SJSA1 (cell line): ENCODE measurements at regions not wholly inside any gene's neighbourhood (a gene's known extent, or its start where the extent isn't known, plus 50 kb on each side); places are given as distances from the start of the nearest gene placed in this dataset.
A peak's percentile ranks its signal among the peaks of the same experiment; 100 is the strongest.

Source experiments
- DNase-seq, 2 experiments: peaks; one replicate each; pipeline ENCODE4 v3.0.0-alpha.2; 2015 to 2020; ENCODE audit warnings: low spot score in 2 of 2, low read depth in 1 of 2
- H3K27ac ChIP-seq: fragments of 250-450 bp; sonication (Bioruptor Pico); 2 replicates; pipeline ENCODE4 v1.5.1; 2020; ENCODE audit warnings: mild to moderate bottlenecking, moderate library complexity
- H3K27me3 ChIP-seq: fragments of 250-450 bp; sonication (Bioruptor Pico); replicated peaks from 2 replicates; pipeline ENCODE4 v1.5.1; 2020; ENCODE audit warnings: mild to moderate bottlenecking, moderate library complexity
- H3K36me3 ChIP-seq: fragments of 250-450 bp; sonication (Bioruptor Pico); 2 replicates; pipeline ENCODE4 v1.5.1; 2020; ENCODE audit warnings: mild to moderate bottlenecking
- H3K4me1 ChIP-seq: fragments of 250-450 bp; sonication (Bioruptor Pico); replicated peaks from 2 replicates; pipeline ENCODE4 v1.6.1; 2021; ENCODE audit warnings: mild to moderate bottlenecking
- H3K4me3 ChIP-seq: fragments of 250-450 bp; sonication (Bioruptor Pico); 2 replicates; pipeline ENCODE4 v1.5.1; 2020; ENCODE audit warnings: mild to moderate bottlenecking
- H3K9me3 ChIP-seq: fragments of 250-450 bp; sonication (Bioruptor Pico); replicated peaks from 2 replicates; pipeline ENCODE4 v1.5.1; 2020; ENCODE audit warnings: mild to moderate bottlenecking

GRCh38 chr2:128422571-128422970 lies 103.9 kb upstream of the HS6ST1 start:
- no peaks in the 10 kb centered on the region for H3K36me3 ChIP-seq
- H3K4me3 ChIP-seq = no peak overlapping the region
- peak overlapping the region; percentile 85 for H3K27ac ChIP-seq
- no peaks in the 10 kb centered on the region for H3K9me3 ChIP-seq
- H3K4me1 ChIP-seq = peaks cover 61% of the 10 kb centered on the region
- no peaks in the 10 kb centered on the region for H3K27me3 ChIP-seq
- DNase-seq = peak; percentile 64 to 77

- no peaks in the 10 kb centered on the region for H3K27me3 ChIP-seq
- no peaks in the 10 kb centered on the region for H3K9me3 ChIP-seq
- no peaks in the 10 kb centered on the region for H3K36me3 ChIP-seq
- peak in 1 of 2 experiments; percentile 26 for DNase-seq
- peak overlapping the region; percentile 85 for H3K27ac ChIP-seq
- H3K4me3 ChIP-seq = no peak overlapping the region
- peaks cover 73% of the 10 kb centered on the region for H3K4me1 ChIP-seq
These were observed 105.1 kb upstream of the HS6ST1 start for GRCh38 chr2:128423788-128424165.

GRCh38 chr2:128424406-128425171 lies 105.9 kb upstream of the HS6ST1 start:
- no peaks in the 10 kb centered on the region for H3K36me3 ChIP-seq
- peaks cover 73% of the 10 kb centered on the region for H3K4me1 ChIP-seq
- H3K4me3 ChIP-seq = no peak overlapping the region
- no peaks in the 10 kb centered on the region for H3K9me3 ChIP-seq
- peak in 1 of 2 experiments; percentile 34 for DNase-seq
- no peaks in the 10 kb centered on the region for H3K27me3 ChIP-seq
- peak overlapping the region; percentile 92 for H3K27ac ChIP-seq

- Histone ChIP-seq H3K27ac (peak overlapping the region; percentile 92), H3K27me3 (no peaks in the 10 kb centered on the region), H3K9me3 (no peaks in the 10 kb centered on the region), H3K4me3 (no peak overlapping the region; the same call in 1 of the 2 replicates), H3K4me1 (peaks cover 73% of the 10 kb centered on the region), H3K36me3 (no peaks in the 10 kb centered on the region)
- DNase-seq = peak; percentile 22 to 35
These were observed 106.5 kb upstream of the HS6ST1 start for GRCh38 chr2:128425216-128425615.

GRCh38 chr2:128425731-128426620 lies 107.3 kb upstream of the HS6ST1 start:
- no peaks in the 10 kb centered on the region for H3K36me3 ChIP-seq
- no peaks in the 10 kb centered on the region for H3K27me3 ChIP-seq
- H3K4me1 ChIP-seq = peaks cover 73% of the 10 kb centered on the region
- peak overlapping the region; percentile 10; the same call in 1 of the 2 replicates for H3K4me3 ChIP-seq
- DNase-seq = peak; percentile 95 to 97
- H3K27ac ChIP-seq = peak overlapping the region; percentile 92
- H3K9me3 ChIP-seq = no peaks in the 10 kb centered on the region

GRCh38 chr2:128427413-128427755 lies 108.7 kb upstream of the HS6ST1 start:
- peak in 1 of 2 experiments; percentile 21 for DNase-seq
- Histone ChIP-seq H3K27ac (no peak overlapping the region), H3K36me3 (no peaks in the 10 kb centered on the region), H3K4me3 (no peak overlapping the region), H3K27me3 (no peaks in the 10 kb centered on the region), H3K4me1 (peaks cover 62% of the 10 kb centered on the region), H3K9me3 (no peaks in the 10 kb centered on the region)

- Histone ChIP-seq H3K4me3 (no peak overlapping the region), H3K27me3 (no peaks in the 10 kb centered on the region), H3K9me3 (no peaks in the 10 kb centered on the region), H3K36me3 (no peaks in the 10 kb centered on the region), H3K4me1 (peaks cover 52% of the 10 kb centered on the region), H3K27ac (peak overlapping the region; percentile 4; the same call in 1 of the 2 replicates)
- peak in 1 of 2 experiments; percentile 16 for DNase-seq
These were observed 109.7 kb upstream of the HS6ST1 start for GRCh38 chr2:128428415-128428814.

GRCh38 chr2:128432423-128432822 lies 113.8 kb upstream of the HS6ST1 start:
- Histone ChIP-seq H3K36me3 (no peaks in the 10 kb centered on the region), H3K4me3 (no peak overlapping the region), H3K27ac (no peak overlapping the region), H3K27me3 (no peaks in the 10 kb centered on the region), H3K4me1 (peaks cover 39% of the 10 kb centered on the region), H3K9me3 (no peaks in the 10 kb centered on the region)
- DNase-seq = no peak

- H3K27ac ChIP-seq = no peak overlapping the region
- H3K4me1 ChIP-seq = peaks cover 25% of the 10 kb centered on the region
- H3K36me3 ChIP-seq = no peaks in the 10 kb centered on the region
- H3K27me3 ChIP-seq = no peaks in the 10 kb centered on the region
- H3K4me3 ChIP-seq = no peak overlapping the region
- H3K9me3 ChIP-seq = no peaks in the 10 kb centered on the region
- DNase-seq = peak in 1 of 2 experiments; percentile 31
These were observed 115.4 kb upstream of the HS6ST1 start for GRCh38 chr2:128433911-128434550.

GRCh38 chr2:128435576-128436478 lies 117.2 kb upstream of the HS6ST1 start:
- Histone ChIP-seq H3K36me3 (no peaks in the 10 kb centered on the region), H3K27ac (0 out of 2 replicates have a peak overlapping the region, but pooled peaks have one; percentile 0), H3K4me1 (peaks cover 25% of the 10 kb centered on the region), H3K9me3 (no peaks in the 10 kb centered on the region), H3K27me3 (no peaks in the 10 kb centered on the region), H3K4me3 (no peak overlapping the region)
- peak; percentile 78 for DNase-seq

GRCh38 chr2:128436479-128437203 lies 118.0 kb upstream of the HS6ST1 start:
- no peaks in the 10 kb centered on the region for H3K9me3 ChIP-seq
- H3K36me3 ChIP-seq = no peaks in the 10 kb centered on the region
- H3K27ac ChIP-seq = no peak overlapping the region
- DNase-seq = peak in 1 of 2 experiments; percentile 37
- peaks cover 32% of the 10 kb centered on the region for H3K4me1 ChIP-seq
- no peak overlapping the region for H3K4me3 ChIP-seq
- no peaks in the 10 kb centered on the region for H3K27me3 ChIP-seq

GRCh38 chr2:128437204-128437565 lies 118.5 kb upstream of the HS6ST1 start:
- no peaks in the 10 kb centered on the region for H3K27me3 ChIP-seq

More at GRCh38 chr2:128437204-128437565, 118.5 kb upstream of the HS6ST1 start:
- H3K4me3 ChIP-seq = no peak overlapping the region
- H3K4me1 ChIP-seq = peaks cover 37% of the 10 kb centered on the region
- DNase-seq = peak in 1 of 2 experiments; percentile 19
- H3K27ac ChIP-seq = no peak overlapping the region
- H3K36me3 ChIP-seq = no peaks in the 10 kb centered on the region
- H3K9me3 ChIP-seq = no peaks in the 10 kb centered on the region
